ENCODE measurements at regions not wholly inside any gene's neighbourhood (a gene's known extent, or its start where the extent isn't known, plus 50 kb on each side); places are given as distances from the start of the nearest gene placed in this dataset.

DNA sequence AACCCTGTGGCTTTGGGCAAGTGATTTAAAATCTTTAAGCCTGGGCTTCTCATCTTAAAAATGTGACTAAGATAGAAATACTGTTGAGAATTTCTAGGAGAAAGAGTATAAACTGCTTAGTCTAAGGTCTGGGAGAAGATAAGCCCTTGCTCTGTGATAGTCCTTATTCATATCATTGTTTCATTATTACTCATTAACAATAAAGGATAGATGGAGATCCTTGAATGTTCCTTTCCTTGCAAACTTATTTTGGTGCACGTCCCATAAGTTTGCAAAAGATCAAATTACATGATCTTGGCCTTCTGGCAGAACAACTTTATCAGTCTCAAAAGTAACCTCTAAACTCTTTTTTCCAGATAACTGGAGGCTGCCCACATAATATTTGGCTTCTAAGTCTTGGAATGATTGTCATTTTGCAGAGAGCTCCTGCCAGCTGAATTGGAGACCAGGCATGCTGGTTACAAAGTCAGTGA lies 138.3 kb downstream of the FAM124B start:
- TF ChIP-seq, protein P1, sequence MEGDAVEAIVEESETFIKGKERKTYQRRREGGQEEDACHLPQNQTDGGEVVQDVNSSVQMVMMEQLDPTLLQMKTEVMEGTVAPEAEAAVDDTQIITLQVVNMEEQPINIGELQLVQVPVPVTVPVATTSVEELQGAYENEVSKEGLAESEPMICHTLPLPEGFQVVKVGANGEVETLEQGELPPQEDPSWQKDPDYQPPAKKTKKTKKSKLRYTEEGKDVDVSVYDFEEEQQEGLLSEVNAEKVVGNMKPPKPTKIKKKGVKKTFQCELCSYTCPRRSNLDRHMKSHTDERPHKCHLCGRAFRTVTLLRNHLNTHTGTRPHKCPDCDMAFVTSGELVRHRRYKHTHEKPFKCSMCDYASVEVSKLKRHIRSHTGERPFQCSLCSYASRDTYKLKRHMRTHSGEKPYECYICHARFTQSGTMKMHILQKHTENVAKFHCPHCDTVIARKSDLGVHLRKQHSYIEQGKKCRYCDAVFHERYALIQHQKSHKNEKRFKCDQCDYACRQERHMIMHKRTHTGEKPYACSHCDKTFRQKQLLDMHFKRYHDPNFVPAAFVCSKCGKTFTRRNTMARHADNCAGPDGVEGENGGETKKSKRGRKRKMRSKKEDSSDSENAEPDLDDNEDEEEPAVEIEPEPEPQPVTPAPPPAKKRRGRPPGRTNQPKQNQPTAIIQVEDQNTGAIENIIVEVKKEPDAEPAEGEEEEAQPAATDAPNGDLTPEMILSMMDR (IDR thresholded peaks at IDR 0.05): no peak
- TF ChIP-seq POLR2A (IDR thresholded peaks at IDR 0.05) (no peak), POLR2AphosphoS5 (IDR thresholded peaks at IDR 0.05) (no peak), EP300 (IDR thresholded peaks at IDR 0.05; ENCODE audit: low read depth) (no peak)

Measured in transverse colon (tissue), 4 donors.